Gastrocnemius medialis (tissue), 4 donors: ENCODE measurements at regions not wholly inside any gene's neighbourhood (a gene's known extent, or its start where the extent isn't known, plus 50 kb on each side); places are given as distances from the start of the nearest gene placed in this dataset.

Source experiments
- CTCF ChIP-seq, 5 experiments: fragments of 450-650 bp in 3 of 5; fragments of 200-600 bp in 2 of 5; sonication (generic) in 2 of 5; IDR thresholded peaks in 4 of 5; conservative IDR thresholded peaks in 1 of 5; 1 replicate in 4 of 5; 2 replicates in 1 of 5; pipeline ENCODE4 v1.5.1; 2016 to 2019; ENCODE audit warnings: antibody characterized with exemption in 5 of 5, mild to moderate bottlenecking in 3 of 5, moderate library complexity in 3 of 5
- POLR2A ChIP-seq, 2 donors: fragments of 450-650 bp; IDR thresholded peaks; one replicate each; pipeline ENCODE4 v1.6.1; 2017; ENCODE audit warnings: antibody characterized with exemption in 2 of 2, mild to moderate bottlenecking in 2 of 2, moderate library complexity in 2 of 2

- TF ChIP-seq POLR2A (IDR thresholded peaks at IDR 0.05) (no peak), CTCF (IDR thresholded peaks at IDR 0.05 in 4 of 5, conservative IDR thresholded peaks at IDR 0.05 in 1 of 5) (no peak)
Observed at GRCh38 chr11:120010775-120011174, 127.1 kb downstream of the TRIM29 start.
